HUES48 (cell line): ENCODE measurements at regions not wholly inside any gene's neighbourhood (a gene's known extent, or its start where the extent isn't known, plus 50 kb on each side); places are given as distances from the start of the nearest gene placed in this dataset.

Experiments
- H3K27ac ChIP-seq: one replicate; pipeline ENCODE4 v1.7.0; 2013; ENCODE audit warnings: low read depth, low read length, inconsistent platforms
- H3K27me3 ChIP-seq: 2 replicates; pipeline ENCODE4 v1.6.1; 2013; ENCODE audit warnings: mild to moderate bottlenecking, low read length; ENCODE audit not compliant: control insufficient read depth, insufficient read depth
- H3K36me3 ChIP-seq: 2 replicates; pipeline ENCODE4 v1.6.1; 2013; ENCODE audit warnings: low read length; ENCODE audit not compliant: control insufficient read depth, insufficient read depth
- H3K4me1 ChIP-seq: 2 replicates; pipeline ENCODE4 v1.6.1; 2013; ENCODE audit warnings: mild to moderate bottlenecking, low read length; ENCODE audit not compliant: control insufficient read depth, insufficient read depth
- H3K4me3 ChIP-seq: 2 replicates; pipeline ENCODE4 v1.5.1; 2013; ENCODE audit warnings: mild to moderate bottlenecking, low read depth, low read length
- H3K9ac ChIP-seq: 2 replicates; pipeline ENCODE4 v1.6.1; 2013; ENCODE audit warnings: mild to moderate bottlenecking, low read depth, low read length, moderate library complexity
- H3K9me3 ChIP-seq: 2 replicates; pipeline ENCODE4 v1.6.1; 2013; ENCODE audit warnings: low read length; ENCODE audit not compliant: control insufficient read depth, insufficient read depth

- H3K4me1 ChIP-seq: 0 out of 2 replicates have a peak, but pooled peaks cover 4% of the 10 kb centered on the region
- H3K27ac ChIP-seq: no peak overlapping the region
- H3K9ac ChIP-seq: no peak overlapping the region
- H3K4me3 ChIP-seq: no peak overlapping the region
- H3K36me3 ChIP-seq: no peaks in the 10 kb centered on the region
- H3K9me3 ChIP-seq: no peaks in the 10 kb centered on the region
- no peaks in the 10 kb centered on the region for H3K27me3 ChIP-seq
Measured at GRCh38 chr1:53390736-53391135, 62.9 kb upstream of the LRP8 start.

GRCh38 chr1:53391296-53391695, 63.4 kb upstream of the LRP8 start:
- H3K36me3 ChIP-seq: no peaks in the 10 kb centered on the region
- H3K4me3 ChIP-seq: no peak overlapping the region
- no peak overlapping the region for H3K27ac ChIP-seq
- 0 out of 2 replicates have a peak, but pooled peaks cover 8% of the 10 kb centered on the region for H3K4me1 ChIP-seq
- H3K9me3 ChIP-seq: no peaks in the 10 kb centered on the region
- no peak overlapping the region for H3K9ac ChIP-seq
- H3K27me3 ChIP-seq: no peaks in the 10 kb centered on the region

GRCh38 chr1:53391982-53392381, 64.1 kb upstream of the LRP8 start:
- H3K4me3 ChIP-seq: no peak overlapping the region
- H3K9ac ChIP-seq: no peak overlapping the region
- no peaks in the 10 kb centered on the region for H3K36me3 ChIP-seq
- H3K4me1 ChIP-seq: peaks cover 9% of the 10 kb centered on the region; the same call in 1 of the 2 replicates
- H3K27ac ChIP-seq: no peak overlapping the region
- no peaks in the 10 kb centered on the region for H3K9me3 ChIP-seq
- no peaks in the 10 kb centered on the region for H3K27me3 ChIP-seq

- no peak overlapping the region for H3K4me3 ChIP-seq
- H3K9ac ChIP-seq: no peak overlapping the region
- no peak overlapping the region for H3K27ac ChIP-seq
Measured at GRCh38 chr1:53392460-53392859, 64.6 kb upstream of the LRP8 start.

GRCh38 chr1:53393325-53393792, 65.5 kb upstream of the LRP8 start:
- Histone ChIP-seq H3K4me3 (no peak overlapping the region), H3K9me3 (no peaks in the 10 kb centered on the region), H3K4me1 (peaks cover 14% of the 10 kb centered on the region), H3K27ac (no peak overlapping the region), H3K36me3 (no peaks in the 10 kb centered on the region), H3K27me3 (no peaks in the 10 kb centered on the region), H3K9ac (no peak overlapping the region)

More at GRCh38 chr1:53392460-53392859, 64.6 kb upstream of the LRP8 start:
- Histone ChIP-seq H3K36me3 (no peaks in the 10 kb centered on the region), H3K9me3 (no peaks in the 10 kb centered on the region), H3K27me3 (no peaks in the 10 kb centered on the region), H3K4me1 (peaks cover 9% of the 10 kb centered on the region; the same call in 1 of the 2 replicates)

GRCh38 chr1:53394306-53394705, 64.9 kb upstream of the DMRTB1 start:
- H3K27ac ChIP-seq: no peak overlapping the region
- H3K4me1 ChIP-seq: peaks cover 18% of the 10 kb centered on the region
- H3K27me3 ChIP-seq: no peaks in the 10 kb centered on the region
- no peak overlapping the region for H3K4me3 ChIP-seq
- no peaks in the 10 kb centered on the region for H3K9me3 ChIP-seq
- H3K36me3 ChIP-seq: no peaks in the 10 kb centered on the region
- H3K9ac ChIP-seq: no peak overlapping the region

- Histone ChIP-seq H3K9ac (no peak overlapping the region), H3K4me1 (peaks cover 18% of the 10 kb centered on the region), H3K4me3 (no peak overlapping the region), H3K27me3 (no peaks in the 10 kb centered on the region), H3K9me3 (no peaks in the 10 kb centered on the region), H3K36me3 (no peaks in the 10 kb centered on the region), H3K27ac (no peak overlapping the region)
Measured at GRCh38 chr1:53395671-53396215, 63.5 kb upstream of the DMRTB1 start.

GRCh38 chr1:53396573-53397268, 62.5 kb upstream of the DMRTB1 start:
- Histone ChIP-seq H3K9me3 (no peaks in the 10 kb centered on the region), H3K27me3 (no peaks in the 10 kb centered on the region), H3K4me3 (no peak overlapping the region), H3K9ac (no peak overlapping the region), H3K4me1 (peaks cover 18% of the 10 kb centered on the region), H3K36me3 (no peaks in the 10 kb centered on the region), H3K27ac (peak overlapping the region; percentile 5)

- H3K4me1 ChIP-seq: peaks cover 18% of the 10 kb centered on the region
- H3K4me3 ChIP-seq: no peak overlapping the region
- no peaks in the 10 kb centered on the region for H3K27me3 ChIP-seq
- H3K9me3 ChIP-seq: 0 out of 2 replicates have a peak, but pooled peaks cover under 1% of the 10 kb centered on the region
- no peaks in the 10 kb centered on the region for H3K36me3 ChIP-seq
- no peak overlapping the region for H3K9ac ChIP-seq
- peak overlapping the region; percentile 64 for H3K27ac ChIP-seq
Measured at GRCh38 chr1:53398091-53398490, 61.1 kb upstream of the DMRTB1 start.

GRCh38 chr1:53398576-53399365, 60.4 kb upstream of the DMRTB1 start:
- Histone ChIP-seq H3K4me1 (peaks cover 14% of the 10 kb centered on the region), H3K9me3 (0 out of 2 replicates have a peak, but pooled peaks cover 2% of the 10 kb centered on the region), H3K36me3 (no peaks in the 10 kb centered on the region), H3K9ac (no peak overlapping the region), H3K4me3 (no peak overlapping the region), H3K27me3 (no peaks in the 10 kb centered on the region), H3K27ac (peak overlapping the region; percentile 64)
